ENCODE measurements at regions not wholly inside any gene's neighbourhood (a gene's known extent, or its start where the extent isn't known, plus 50 kb on each side); places are given as distances from the start of the nearest gene placed in this dataset.

- Histone ChIP-seq H3K4me1 (ENCODE audit: control insufficient read depth in 3 of 3, insufficient read depth in 3 of 3, low read length in 3 of 3) (no peaks in the 10 kb centered on the region), H3K36me3 (ENCODE audit: control insufficient read depth in 3 of 3, insufficient read depth in 3 of 3, low read length in 3 of 3) (no peaks in the 10 kb centered on the region), H3K27ac (ENCODE audit: low read depth, low read length) (no peak overlapping the region), H3K4me3 (ENCODE audit: low read length in 3 of 3) (no peak overlapping the region), H3K9ac (ENCODE audit: low read depth in 1 of 3, low read length in 3 of 3) (no peak overlapping the region), H3K27me3 (ENCODE audit: control insufficient read depth in 3 of 3, insufficient read depth in 3 of 3, low read length in 3 of 3) (no peaks in the 10 kb centered on the region), H3K9me3 (ENCODE audit: control insufficient read depth in 3 of 3, low read length in 3 of 3) (no peaks in the 10 kb centered on the region)
Measured at GRCh38 chr1:170240409-170240808, 94.7 kb downstream of the NTMT2 start.

GRCh38 chr1:170241266-170241851 is 95.6 kb downstream of the NTMT2 start:
- H3K36me3 ChIP-seq (ENCODE audit: control insufficient read depth in 3 of 3, insufficient read depth in 3 of 3, low read length in 3 of 3), result no peaks in the 10 kb centered on the region
- no peak overlapping the region for H3K4me3 ChIP-seq (ENCODE audit: low read length in 3 of 3)
- H3K9me3 ChIP-seq (ENCODE audit: control insufficient read depth in 3 of 3, low read length in 3 of 3), result no peaks in the 10 kb centered on the region
- H3K27me3 ChIP-seq (ENCODE audit: control insufficient read depth in 3 of 3, insufficient read depth in 3 of 3, low read length in 3 of 3), result no peaks in the 10 kb centered on the region
- no peaks in the 10 kb centered on the region for H3K4me1 ChIP-seq (ENCODE audit: control insufficient read depth in 3 of 3, insufficient read depth in 3 of 3, low read length in 3 of 3)
- H3K27ac ChIP-seq (ENCODE audit: low read depth, low read length), result no peak overlapping the region
- no peak overlapping the region for H3K9ac ChIP-seq (ENCODE audit: low read depth in 1 of 3, low read length in 3 of 3)

- Histone ChIP-seq H3K9me3 (ENCODE audit: control insufficient read depth in 3 of 3, low read length in 3 of 3) (no peaks in the 10 kb centered on the region), H3K9ac (ENCODE audit: low read depth in 1 of 3, low read length in 3 of 3) (no peak overlapping the region), H3K36me3 (ENCODE audit: control insufficient read depth in 3 of 3, insufficient read depth in 3 of 3, low read length in 3 of 3) (no peaks in the 10 kb centered on the region), H3K4me3 (ENCODE audit: low read length in 3 of 3) (no peak overlapping the region), H3K27me3 (ENCODE audit: control insufficient read depth in 3 of 3, insufficient read depth in 3 of 3, low read length in 3 of 3) (no peaks in the 10 kb centered on the region), H3K4me1 (ENCODE audit: control insufficient read depth in 3 of 3, insufficient read depth in 3 of 3, low read length in 3 of 3) (no peaks in the 10 kb centered on the region), H3K27ac (ENCODE audit: low read depth, low read length) (no peak overlapping the region)
Measured at GRCh38 chr1:170247751-170248521, 102.2 kb downstream of the NTMT2 start.

- peaks cover 0 to 2% (median 0%) of the 10 kb centered on the region in 3 donors for H3K9me3 ChIP-seq (ENCODE audit: control insufficient read depth in 3 of 3, low read length in 3 of 3)
- no peak overlapping the region for H3K4me3 ChIP-seq (ENCODE audit: low read length in 3 of 3)
- H3K4me1 ChIP-seq (ENCODE audit: control insufficient read depth in 3 of 3, insufficient read depth in 3 of 3, low read length in 3 of 3), result peaks cover 0 to 3% (median 0%) of the 10 kb centered on the region in 3 donors
- no peaks in the 10 kb centered on the region for H3K36me3 ChIP-seq (ENCODE audit: control insufficient read depth in 3 of 3, insufficient read depth in 3 of 3, low read length in 3 of 3)
- H3K27ac ChIP-seq (ENCODE audit: low read depth, low read length), result no peak overlapping the region
- H3K27me3 ChIP-seq (ENCODE audit: control insufficient read depth in 3 of 3, insufficient read depth in 3 of 3, low read length in 3 of 3), result no peaks in the 10 kb centered on the region
- no peak overlapping the region for H3K9ac ChIP-seq (ENCODE audit: low read depth in 1 of 3, low read length in 3 of 3)
Measured at GRCh38 chr1:170250531-170251276, 104.9 kb downstream of the NTMT2 start.

- peaks cover 0 to 2% (median 0%) of the 10 kb centered on the region in 3 donors for H3K9me3 ChIP-seq (ENCODE audit: control insufficient read depth in 3 of 3, low read length in 3 of 3)
- peaks cover 0 to 3% (median 0%) of the 10 kb centered on the region in 3 donors for H3K4me1 ChIP-seq (ENCODE audit: control insufficient read depth in 3 of 3, insufficient read depth in 3 of 3, low read length in 3 of 3)
- H3K9ac ChIP-seq (ENCODE audit: low read depth in 1 of 3, low read length in 3 of 3), result no peak overlapping the region
- H3K36me3 ChIP-seq (ENCODE audit: control insufficient read depth in 3 of 3, insufficient read depth in 3 of 3, low read length in 3 of 3), result no peaks in the 10 kb centered on the region
- H3K4me3 ChIP-seq (ENCODE audit: low read length in 3 of 3), result no peak overlapping the region
- H3K27ac ChIP-seq (ENCODE audit: low read depth, low read length), result no peak overlapping the region
- H3K27me3 ChIP-seq (ENCODE audit: control insufficient read depth in 3 of 3, insufficient read depth in 3 of 3, low read length in 3 of 3), result no peaks in the 10 kb centered on the region
Measured at GRCh38 chr1:170252851-170253579, 107.3 kb downstream of the NTMT2 start.

- no peak overlapping the region for H3K27ac ChIP-seq (ENCODE audit: low read depth, low read length)
- H3K27me3 ChIP-seq (ENCODE audit: control insufficient read depth in 3 of 3, insufficient read depth in 3 of 3, low read length in 3 of 3), result no peaks in the 10 kb centered on the region
- peaks cover 0 to 3% (median 0%) of the 10 kb centered on the region in 3 donors for H3K4me1 ChIP-seq (ENCODE audit: control insufficient read depth in 3 of 3, insufficient read depth in 3 of 3, low read length in 3 of 3)
- H3K36me3 ChIP-seq (ENCODE audit: control insufficient read depth in 3 of 3, insufficient read depth in 3 of 3, low read length in 3 of 3), result no peaks in the 10 kb centered on the region
- H3K4me3 ChIP-seq (ENCODE audit: low read length in 3 of 3), result no peak overlapping the region
- H3K9me3 ChIP-seq (ENCODE audit: control insufficient read depth in 3 of 3, low read length in 3 of 3), result peaks cover 0 to 2% (median 0%) of the 10 kb centered on the region in 3 donors
- H3K9ac ChIP-seq (ENCODE audit: low read depth in 1 of 3, low read length in 3 of 3), result no peak overlapping the region
Measured at GRCh38 chr1:170254371-170254770, 108.6 kb downstream of the NTMT2 start.

- Histone ChIP-seq H3K36me3 (ENCODE audit: control insufficient read depth in 3 of 3, insufficient read depth in 3 of 3, low read length in 3 of 3) (no peaks in the 10 kb centered on the region), H3K27ac (ENCODE audit: low read depth, low read length) (no peak overlapping the region)
Measured at GRCh38 chr1:170261669-170262068, 115.9 kb downstream of the NTMT2 start.

GRCh38 chr1:170262276-170262939 is 116.6 kb downstream of the NTMT2 start:
- no peak overlapping the region for H3K4me3 ChIP-seq (ENCODE audit: low read length in 3 of 3)
- H3K4me1 ChIP-seq (ENCODE audit: control insufficient read depth in 3 of 3, insufficient read depth in 3 of 3, low read length in 3 of 3), result no peaks in the 10 kb centered on the region
- no peaks in the 10 kb centered on the region for H3K9me3 ChIP-seq (ENCODE audit: control insufficient read depth in 3 of 3, low read length in 3 of 3)
- H3K36me3 ChIP-seq (ENCODE audit: control insufficient read depth in 3 of 3, insufficient read depth in 3 of 3, low read length in 3 of 3), result no peaks in the 10 kb centered on the region
- H3K27ac ChIP-seq (ENCODE audit: low read depth, low read length), result no peak overlapping the region
- H3K9ac ChIP-seq (ENCODE audit: low read depth in 1 of 3, low read length in 3 of 3), result no peak overlapping the region
- H3K27me3 ChIP-seq (ENCODE audit: control insufficient read depth in 3 of 3, insufficient read depth in 3 of 3, low read length in 3 of 3), result no peaks in the 10 kb centered on the region

More at GRCh38 chr1:170261669-170262068, 115.9 kb downstream of the NTMT2 start:
- H3K9ac ChIP-seq (ENCODE audit: low read depth in 1 of 3, low read length in 3 of 3), result no peak overlapping the region
- H3K4me1 ChIP-seq (ENCODE audit: control insufficient read depth in 3 of 3, insufficient read depth in 3 of 3, low read length in 3 of 3), result no peaks in the 10 kb centered on the region
- no peaks in the 10 kb centered on the region for H3K27me3 ChIP-seq (ENCODE audit: control insufficient read depth in 3 of 3, insufficient read depth in 3 of 3, low read length in 3 of 3)
- no peaks in the 10 kb centered on the region for H3K9me3 ChIP-seq (ENCODE audit: control insufficient read depth in 3 of 3, low read length in 3 of 3)
- H3K4me3 ChIP-seq (ENCODE audit: low read length in 3 of 3), result no peak overlapping the region

- no peaks in the 10 kb centered on the region for H3K9me3 ChIP-seq (ENCODE audit: control insufficient read depth in 3 of 3, low read length in 3 of 3)
- H3K4me3 ChIP-seq (ENCODE audit: low read length in 3 of 3), result no peak overlapping the region
- H3K36me3 ChIP-seq (ENCODE audit: control insufficient read depth in 3 of 3, insufficient read depth in 3 of 3, low read length in 3 of 3), result no peaks in the 10 kb centered on the region
- H3K4me1 ChIP-seq (ENCODE audit: control insufficient read depth in 3 of 3, insufficient read depth in 3 of 3, low read length in 3 of 3), result no peaks in the 10 kb centered on the region
- H3K27me3 ChIP-seq (ENCODE audit: control insufficient read depth in 3 of 3, insufficient read depth in 3 of 3, low read length in 3 of 3), result no peaks in the 10 kb centered on the region
- H3K9ac ChIP-seq (ENCODE audit: low read depth in 1 of 3, low read length in 3 of 3), result no peak overlapping the region
- H3K27ac ChIP-seq (ENCODE audit: low read depth, low read length), result no peak overlapping the region
Measured at GRCh38 chr1:170265234-170265633, 119.5 kb downstream of the NTMT2 start.

Measured in skeletal muscle tissue (tissue), 3 donors.